Gastrocnemius medialis (tissue), 4 donors: ENCODE measurements at regions not wholly inside any gene's neighbourhood (a gene's known extent, or its start where the extent isn't known, plus 50 kb on each side); places are given as distances from the start of the nearest gene placed in this dataset.

ENCODE experiments used
- POLR2A ChIP-seq, 2 donors: fragments of 450-650 bp; IDR thresholded peaks; one replicate each; pipeline ENCODE4 v1.6.1; 2017; ENCODE audit warnings: antibody characterized with exemption in 2 of 2, mild to moderate bottlenecking in 2 of 2, moderate library complexity in 2 of 2
- TF ChIP-seq, protein P1 (sequence below), 5 experiments: fragments of 450-650 bp in 3 of 5; fragments of 200-600 bp in 2 of 5; sonication (generic) in 2 of 5; IDR thresholded peaks in 4 of 5; conservative IDR thresholded peaks in 1 of 5; 1 replicate in 4 of 5; 2 replicates in 1 of 5; pipeline ENCODE4 v1.5.1; 2016 to 2019; ENCODE audit warnings: antibody characterized with exemption in 5 of 5, mild to moderate bottlenecking in 3 of 5, moderate library complexity in 3 of 5

DNA sequence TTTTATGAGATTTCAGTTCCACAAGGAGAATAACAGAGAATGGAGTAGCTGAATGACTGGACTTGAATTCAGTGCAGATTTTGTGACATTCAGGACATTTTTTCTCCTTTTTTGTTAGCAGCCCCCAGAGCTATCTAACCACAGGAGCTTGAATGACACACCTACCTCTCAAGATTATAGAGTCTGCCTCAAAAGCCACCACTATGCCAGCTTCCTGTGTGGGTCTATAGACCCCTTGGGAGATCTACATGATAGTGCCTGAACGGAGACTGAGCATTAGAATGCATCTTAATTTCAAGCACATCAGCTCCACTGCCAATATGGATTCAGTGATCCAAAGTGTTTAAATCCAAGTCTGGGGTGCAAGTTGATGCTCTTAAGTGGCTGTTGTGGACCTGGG, 74.4 kb upstream of the ZNF648 start:
- TF ChIP-seq POLR2A (IDR thresholded peaks at IDR 0.05), result no peak
- TF ChIP-seq, protein P1, sequence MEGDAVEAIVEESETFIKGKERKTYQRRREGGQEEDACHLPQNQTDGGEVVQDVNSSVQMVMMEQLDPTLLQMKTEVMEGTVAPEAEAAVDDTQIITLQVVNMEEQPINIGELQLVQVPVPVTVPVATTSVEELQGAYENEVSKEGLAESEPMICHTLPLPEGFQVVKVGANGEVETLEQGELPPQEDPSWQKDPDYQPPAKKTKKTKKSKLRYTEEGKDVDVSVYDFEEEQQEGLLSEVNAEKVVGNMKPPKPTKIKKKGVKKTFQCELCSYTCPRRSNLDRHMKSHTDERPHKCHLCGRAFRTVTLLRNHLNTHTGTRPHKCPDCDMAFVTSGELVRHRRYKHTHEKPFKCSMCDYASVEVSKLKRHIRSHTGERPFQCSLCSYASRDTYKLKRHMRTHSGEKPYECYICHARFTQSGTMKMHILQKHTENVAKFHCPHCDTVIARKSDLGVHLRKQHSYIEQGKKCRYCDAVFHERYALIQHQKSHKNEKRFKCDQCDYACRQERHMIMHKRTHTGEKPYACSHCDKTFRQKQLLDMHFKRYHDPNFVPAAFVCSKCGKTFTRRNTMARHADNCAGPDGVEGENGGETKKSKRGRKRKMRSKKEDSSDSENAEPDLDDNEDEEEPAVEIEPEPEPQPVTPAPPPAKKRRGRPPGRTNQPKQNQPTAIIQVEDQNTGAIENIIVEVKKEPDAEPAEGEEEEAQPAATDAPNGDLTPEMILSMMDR (IDR thresholded peaks at IDR 0.05 in 4 of 5, conservative IDR thresholded peaks at IDR 0.05 in 1 of 5), result no peak
